B cell (primary cell): ENCODE measurements at regions not wholly inside any gene's neighbourhood (a gene's known extent, or its start where the extent isn't known, plus 50 kb on each side); places are given as distances from the start of the nearest gene placed in this dataset.

ENCODE experiments used
- CTCF ChIP-seq: fragments of 200-600 bp; IDR thresholded peaks from one replicate; pipeline ENCODE4 v1.8.0; 2022; ENCODE audit warnings: antibody characterized with exemption, mild to moderate bottlenecking
- EZH2 ChIP-seq: IDR thresholded peaks from 2 replicates; pipeline ENCODE4 v1.6.1; 2012; ENCODE audit warnings: borderline replicate concordance, low read depth, mild to moderate bottlenecking, moderate library complexity, low read length; ENCODE audit not compliant: insufficient read depth, poor library complexity, severe bottlenecking

GRCh38 chr5:176733406-176734262 lies 76.7 kb upstream of the UNC5A start:
- TF ChIP-seq CTCF (no peak), EZH2 (no peak)
